HFFc6 (cell line): ENCODE measurements at regions not wholly inside any gene's neighbourhood (a gene's known extent, or its start where the extent isn't known, plus 50 kb on each side); places are given as distances from the start of the nearest gene placed in this dataset.

Experiments
- DNase-seq: peaks from one replicate; pipeline ENCODE4 v3.0.0-alpha.2; 2018
- H3K27ac Mint-ChIP-seq: 2 replicates; pipeline ENCODE4 v1.8.0; 2020; ENCODE audit warnings: mild to moderate bottlenecking, mixed read lengths
- H3K27me3 Mint-ChIP-seq: 2 replicates; pipeline ENCODE4 v1.8.0; 2021; ENCODE audit warnings: mild to moderate bottlenecking, moderate library complexity, mixed read lengths; ENCODE audit not compliant: insufficient read depth
- H3K36me3 Mint-ChIP-seq: 2 replicates; pipeline ENCODE4 v1.8.0; 2021; ENCODE audit warnings: low read depth, mixed read lengths
- H3K4me1 Mint-ChIP-seq: 2 replicates; pipeline ENCODE4 v1.8.0; 2020; ENCODE audit warnings: low read depth, mixed read lengths
- H3K4me3 Mint-ChIP-seq: 2 replicates; pipeline ENCODE4 v1.8.0; 2020; ENCODE audit warnings: mild to moderate bottlenecking, moderate library complexity, mixed read lengths
- H3K9me3 Mint-ChIP-seq: 2 replicates; pipeline ENCODE4 v1.8.0; 2020; ENCODE audit warnings: mild to moderate bottlenecking, mixed read lengths
- TF ChIP-seq, protein P1 (sequence below): fragments of 200-600 bp; sonication (generic); IDR thresholded peaks from 2 replicates; pipeline ENCODE4 v1.5.0; 2021; ENCODE audit warnings: antibody characterized with exemption, mild to moderate bottlenecking

DNA sequence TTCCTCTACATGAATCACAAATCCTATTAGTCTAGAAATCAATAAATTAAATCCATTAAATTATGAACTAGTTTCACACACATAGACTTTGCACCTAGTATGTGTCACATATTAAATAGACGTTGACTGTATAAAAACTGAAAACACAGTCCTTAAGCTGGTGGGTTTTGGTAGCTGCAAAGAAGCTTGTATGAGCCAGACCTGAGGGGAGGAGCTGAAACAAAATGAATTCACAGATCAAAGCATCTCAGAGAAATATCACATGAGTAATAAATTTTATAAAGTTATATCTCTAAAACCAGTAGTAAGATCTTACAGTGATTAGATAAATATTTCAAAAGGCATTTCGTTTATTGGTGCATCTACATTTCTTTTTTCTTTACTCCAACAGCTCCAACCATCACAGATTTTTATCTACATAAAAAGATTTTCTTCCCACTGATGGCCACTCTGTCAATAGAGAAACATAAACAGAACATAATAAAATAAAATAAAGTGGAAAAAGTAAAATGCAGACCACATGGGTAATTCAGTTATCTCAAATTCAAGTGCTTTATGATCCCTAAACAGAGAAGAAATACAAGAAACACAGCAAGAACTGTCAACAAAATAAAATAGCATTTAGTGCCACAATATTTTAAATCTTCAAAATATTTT is 420.0 kb upstream of the CYRIA start:
- no peaks in the 10 kb centered on the region for H3K4me1 Mint-ChIP-seq
- H3K9me3 Mint-ChIP-seq: peaks cover 54% of the 10 kb centered on the region
- no peak overlapping the region for H3K27ac Mint-ChIP-seq
- H3K4me3 Mint-ChIP-seq: no peak overlapping the region
- H3K36me3 Mint-ChIP-seq: 0 out of 2 replicates have a peak, but pooled peaks cover under 1% of the 10 kb centered on the region
- no peaks in the 10 kb centered on the region for H3K27me3 Mint-ChIP-seq
- TF ChIP-seq, protein P1, sequence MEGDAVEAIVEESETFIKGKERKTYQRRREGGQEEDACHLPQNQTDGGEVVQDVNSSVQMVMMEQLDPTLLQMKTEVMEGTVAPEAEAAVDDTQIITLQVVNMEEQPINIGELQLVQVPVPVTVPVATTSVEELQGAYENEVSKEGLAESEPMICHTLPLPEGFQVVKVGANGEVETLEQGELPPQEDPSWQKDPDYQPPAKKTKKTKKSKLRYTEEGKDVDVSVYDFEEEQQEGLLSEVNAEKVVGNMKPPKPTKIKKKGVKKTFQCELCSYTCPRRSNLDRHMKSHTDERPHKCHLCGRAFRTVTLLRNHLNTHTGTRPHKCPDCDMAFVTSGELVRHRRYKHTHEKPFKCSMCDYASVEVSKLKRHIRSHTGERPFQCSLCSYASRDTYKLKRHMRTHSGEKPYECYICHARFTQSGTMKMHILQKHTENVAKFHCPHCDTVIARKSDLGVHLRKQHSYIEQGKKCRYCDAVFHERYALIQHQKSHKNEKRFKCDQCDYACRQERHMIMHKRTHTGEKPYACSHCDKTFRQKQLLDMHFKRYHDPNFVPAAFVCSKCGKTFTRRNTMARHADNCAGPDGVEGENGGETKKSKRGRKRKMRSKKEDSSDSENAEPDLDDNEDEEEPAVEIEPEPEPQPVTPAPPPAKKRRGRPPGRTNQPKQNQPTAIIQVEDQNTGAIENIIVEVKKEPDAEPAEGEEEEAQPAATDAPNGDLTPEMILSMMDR: no peak
- DNase-seq: no peak

DNA sequence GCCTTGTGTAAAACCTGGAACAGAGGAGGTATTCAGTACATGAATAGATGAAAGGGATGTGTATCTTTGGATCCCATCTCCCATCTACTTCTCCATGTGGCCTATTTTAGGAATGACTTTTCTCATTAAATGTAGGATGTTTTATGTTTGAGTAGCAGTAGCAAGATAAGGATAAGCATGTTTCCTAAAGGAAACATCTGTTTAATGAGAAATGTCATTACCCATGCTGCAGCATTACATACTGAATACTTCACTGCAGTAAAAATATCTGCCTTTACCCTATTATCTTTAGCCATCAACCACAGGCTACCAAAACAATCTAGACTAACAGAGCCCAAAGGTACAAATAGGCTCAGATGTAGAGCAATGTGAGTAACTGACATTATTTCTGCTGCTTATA is 419.2 kb upstream of the CYRIA start:
- Mint-ChIP-seq H3K4me3 (no peak overlapping the region), H3K9me3 (peaks cover 54% of the 10 kb centered on the region), H3K27ac (no peak overlapping the region), H3K27me3 (no peaks in the 10 kb centered on the region), H3K4me1 (no peaks in the 10 kb centered on the region), H3K36me3 (no peaks in the 10 kb centered on the region)
- DNase-seq: no peak
- TF ChIP-seq, protein P1: no peak

DNA sequence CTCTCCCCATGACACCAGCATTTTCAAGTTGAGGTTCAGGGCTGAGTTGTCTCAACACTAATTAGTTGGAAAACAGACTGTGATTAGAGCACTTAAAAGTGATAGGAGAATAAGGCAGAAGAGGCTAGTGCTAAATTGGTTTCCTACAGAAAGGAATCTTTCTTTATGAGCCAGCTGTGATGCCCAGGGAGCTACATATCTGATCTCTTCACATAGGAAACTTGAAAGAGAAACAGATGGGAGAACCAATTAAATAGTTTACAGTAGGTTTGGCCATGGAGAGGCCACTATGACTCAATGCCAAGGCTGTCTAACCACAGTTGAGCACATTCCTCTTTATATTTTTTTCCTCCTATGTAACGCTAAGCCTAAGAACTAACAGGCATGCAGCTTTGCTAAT is 418.3 kb upstream of the CYRIA start:
- H3K27ac Mint-ChIP-seq: no peak overlapping the region
- no peaks in the 10 kb centered on the region for H3K36me3 Mint-ChIP-seq
- TF ChIP-seq, protein P1: no peak
- H3K4me1 Mint-ChIP-seq: no peaks in the 10 kb centered on the region
- DNase-seq: no peak
- H3K9me3 Mint-ChIP-seq: peaks cover 61% of the 10 kb centered on the region
- no peaks in the 10 kb centered on the region for H3K27me3 Mint-ChIP-seq
- H3K4me3 Mint-ChIP-seq: no peak overlapping the region

DNA sequence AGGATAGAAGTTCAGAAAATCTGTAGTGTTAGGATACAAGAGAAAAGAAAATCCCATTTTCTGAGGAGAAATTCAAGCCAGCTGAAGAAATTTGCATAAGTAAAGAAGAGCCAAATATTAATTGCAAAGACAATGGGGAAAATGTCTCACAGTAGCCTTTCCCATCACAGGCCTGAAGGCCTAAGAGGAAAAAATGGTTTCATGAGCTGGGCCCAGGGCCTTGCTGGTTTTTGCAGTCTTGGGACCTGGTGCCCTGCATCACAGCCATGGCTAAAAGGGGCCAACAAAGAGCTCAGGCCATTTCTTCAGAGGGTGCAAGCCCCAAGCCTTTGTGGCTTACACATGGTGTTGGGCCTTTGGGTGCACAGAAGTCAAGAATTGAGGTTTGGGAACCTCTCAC is 413.6 kb upstream of the CYRIA start:
- TF ChIP-seq, protein P1: no peak
- H3K36me3 Mint-ChIP-seq: no peaks in the 10 kb centered on the region
- H3K27me3 Mint-ChIP-seq: no peaks in the 10 kb centered on the region
- H3K4me3 Mint-ChIP-seq: no peak overlapping the region
- no peaks in the 10 kb centered on the region for H3K4me1 Mint-ChIP-seq
- H3K27ac Mint-ChIP-seq: no peak overlapping the region
- no peak for DNase-seq
- peaks cover 56% of the 10 kb centered on the region for H3K9me3 Mint-ChIP-seq

DNA sequence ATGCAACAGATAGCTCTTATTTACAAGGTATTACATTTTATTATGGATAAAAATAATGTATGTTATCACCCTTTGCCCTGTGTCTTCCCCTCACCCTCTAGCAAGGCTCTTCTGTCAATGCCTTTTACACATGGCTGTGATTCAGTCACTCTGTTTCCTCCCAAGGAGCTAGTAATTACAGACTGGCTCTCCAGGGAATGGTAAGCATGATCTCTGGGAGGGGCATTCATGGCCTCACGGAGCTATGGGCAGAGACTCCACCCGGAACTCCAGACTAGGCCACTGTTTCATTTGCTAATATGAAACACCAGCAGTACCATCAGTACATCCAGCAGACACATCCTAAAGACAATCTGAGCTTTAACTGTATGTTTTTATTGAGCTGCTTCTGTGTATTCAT is 410.9 kb upstream of the CYRIA start:
- Mint-ChIP-seq H3K9me3 (peaks cover 54% of the 10 kb centered on the region), H3K4me3 (no peak overlapping the region), H3K4me1 (no peaks in the 10 kb centered on the region), H3K36me3 (no peaks in the 10 kb centered on the region), H3K27ac (no peak overlapping the region), H3K27me3 (no peaks in the 10 kb centered on the region)
- TF ChIP-seq, protein P1: no peak
- no peak for DNase-seq
